Stimulated activated effector memory CD8-positive, alpha-beta T cell treated with anti-CD3 and anti-CD28 coated beads, Interleukin-12 subunit alpha, Interleukin-12 subunit beta, amount 100 ng/mL, for 72 hours (primary cell): ENCODE measurements at regions not wholly inside any gene's neighbourhood (a gene's known extent, or its start where the extent isn't known, plus 50 kb on each side); places are given as distances from the start of the nearest gene placed in this dataset.
"Not testable (repeated sequence)": the region's sequence is repeated elsewhere in the genome, so short reads cannot be mapped to it uniquely, and the experiment has no call there.

ENCODE experiments used
- ATAC-seq: fragments of 150-1000 bp; cut with Tn5 transposase; 2 replicates; pipeline ENCODE4 v1.10.0; 2021
- DNase-seq, 2 donors: peaks; one replicate each; pipeline ENCODE4 v3.0.0; 2021 to 2022; ENCODE audit warnings: low spot score in 2 of 2
- H3K27ac Mint-ChIP-seq: one replicate; pipeline ENCODE4 v1.8.0; 2022; ENCODE audit warnings: mild to moderate bottlenecking, mixed read lengths
- H3K36me3 Mint-ChIP-seq: one replicate; pipeline ENCODE4 v1.8.0; 2022; ENCODE audit warnings: mild to moderate bottlenecking, mixed read lengths
- H3K4me1 Mint-ChIP-seq: one replicate; pipeline ENCODE4 v1.8.0; 2022; ENCODE audit warnings: mixed read lengths
- H3K4me3 Mint-ChIP-seq: one replicate; pipeline ENCODE4 v1.8.0; 2022; ENCODE audit warnings: mild to moderate bottlenecking, mixed read lengths
- H3K9me3 Mint-ChIP-seq: one replicate; pipeline ENCODE4 v1.8.0; 2022; ENCODE audit warnings: mixed read lengths

DNA sequence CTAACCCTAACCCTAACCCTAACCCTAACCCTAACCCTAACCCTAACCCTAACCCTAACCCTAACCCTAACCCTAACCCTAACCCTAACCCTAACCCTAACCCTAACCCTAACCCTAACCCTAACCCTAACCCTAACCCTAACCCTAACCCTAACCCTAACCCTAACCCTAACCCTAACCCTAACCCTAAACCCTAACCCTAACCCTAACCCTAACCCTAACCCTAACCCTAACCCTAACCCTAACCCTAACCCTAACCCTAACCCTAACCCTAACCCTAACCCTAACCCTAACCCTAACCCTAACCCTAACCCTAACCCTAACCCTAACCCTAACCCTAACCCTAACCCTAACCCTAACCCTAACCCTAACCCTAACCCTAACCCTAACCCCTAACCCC, 80.6 kb upstream of the PLEKHG4B start:
- not testable (repeated sequence) for H3K27ac Mint-ChIP-seq, H3K36me3 Mint-ChIP-seq, ATAC-seq, H3K9me3 Mint-ChIP-seq, H3K4me3 Mint-ChIP-seq, H3K4me1 Mint-ChIP-seq
- DNase-seq, result peak; percentile 61 to 88

GRCh38 chr5:11898-12297, 80.1 kb upstream of the PLEKHG4B start:
- Mint-ChIP-seq H3K4me1 (no peaks in the 10 kb centered on the region), H3K4me3 (no peak overlapping the region), H3K9me3 (no peaks in the 10 kb centered on the region), H3K36me3 (no peaks in the 10 kb centered on the region), H3K27ac (no peak overlapping the region)
- DNase-seq (peak in 1 of 2 donors; percentile 52), ATAC-seq (no peak)

- ATAC-seq (no peak), DNase-seq (no peak)
- H3K27ac Mint-ChIP-seq, result no peak overlapping the region
- no peak overlapping the region for H3K4me3 Mint-ChIP-seq
- H3K9me3 Mint-ChIP-seq, result no peaks in the 10 kb centered on the region
- H3K4me1 Mint-ChIP-seq, result no peaks in the 10 kb centered on the region
- no peaks in the 10 kb centered on the region for H3K36me3 Mint-ChIP-seq
Observed at GRCh38 chr5:13234-13633, 78.7 kb upstream of the PLEKHG4B start.

- H3K4me1 Mint-ChIP-seq, DNase-seq, H3K9me3 Mint-ChIP-seq, H3K4me3 Mint-ChIP-seq, H3K27ac Mint-ChIP-seq, ATAC-seq, H3K36me3 Mint-ChIP-seq: not testable (repeated sequence)
Observed at GRCh38 chr5:14676-15075, 77.3 kb upstream of the PLEKHG4B start.

GRCh38 chr5:20276-20675, 71.7 kb upstream of the PLEKHG4B start:
- H3K4me3 Mint-ChIP-seq, H3K9me3 Mint-ChIP-seq, H3K36me3 Mint-ChIP-seq, H3K27ac Mint-ChIP-seq, ATAC-seq, DNase-seq, H3K4me1 Mint-ChIP-seq: not testable (repeated sequence)

GRCh38 chr5:21654-22233, 70.2 kb upstream of the PLEKHG4B start:
- Mint-ChIP-seq H3K36me3 (no peaks in the 10 kb centered on the region), H3K4me1 (no peaks in the 10 kb centered on the region), H3K4me3 (no peak overlapping the region), H3K27ac (no peak overlapping the region), H3K9me3 (no peaks in the 10 kb centered on the region)
- DNase-seq, result no peak
- ATAC-seq, result no peak

- not testable (repeated sequence) for ATAC-seq, H3K27ac Mint-ChIP-seq, H3K9me3 Mint-ChIP-seq, DNase-seq, H3K4me3 Mint-ChIP-seq, H3K36me3 Mint-ChIP-seq, H3K4me1 Mint-ChIP-seq
Observed at GRCh38 chr5:23907-24306, 68.1 kb upstream of the PLEKHG4B start.

DNA sequence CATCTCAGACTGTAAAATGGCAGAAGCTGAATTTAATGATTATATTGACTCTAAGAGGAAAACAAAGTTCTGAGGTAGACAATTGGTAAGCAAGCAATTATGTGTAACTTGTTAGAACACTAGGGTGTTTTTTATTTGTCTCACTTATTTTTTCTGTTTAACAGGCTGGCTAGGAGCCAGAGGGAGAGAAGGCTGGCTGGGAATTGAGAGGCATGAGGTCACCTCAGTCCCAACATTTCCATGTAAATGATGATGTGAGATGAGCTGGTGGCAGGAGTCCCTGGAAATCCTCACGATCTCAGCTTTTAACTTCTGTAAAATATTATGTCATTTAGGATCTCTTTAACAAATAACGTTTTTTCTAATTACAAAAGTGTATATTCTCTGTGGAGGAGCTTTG, 66.9 kb upstream of the PLEKHG4B start:
- not testable (repeated sequence) for DNase-seq, ATAC-seq, H3K27ac Mint-ChIP-seq, H3K9me3 Mint-ChIP-seq, H3K36me3 Mint-ChIP-seq, H3K4me3 Mint-ChIP-seq, H3K4me1 Mint-ChIP-seq

DNA sequence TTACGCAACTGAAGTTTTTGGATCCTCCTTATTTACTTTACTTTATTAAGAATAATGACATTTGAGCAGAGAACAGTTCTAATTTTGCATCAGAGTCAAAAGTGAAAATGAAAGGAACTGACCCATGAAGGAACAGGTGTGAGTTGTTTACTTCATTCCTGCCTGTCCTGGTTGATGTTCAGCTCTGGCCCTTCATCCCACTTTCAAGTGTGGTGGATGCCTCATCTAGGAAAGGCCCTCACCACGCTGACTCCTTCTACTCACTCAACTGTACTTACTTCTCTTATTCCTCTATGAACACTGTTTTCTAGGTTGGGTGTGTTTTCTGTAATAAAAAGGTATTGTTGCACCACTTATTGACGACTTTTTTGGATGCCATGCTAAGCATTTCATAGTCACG, 61.8 kb upstream of the PLEKHG4B start:
- no peak for DNase-seq

DNA sequence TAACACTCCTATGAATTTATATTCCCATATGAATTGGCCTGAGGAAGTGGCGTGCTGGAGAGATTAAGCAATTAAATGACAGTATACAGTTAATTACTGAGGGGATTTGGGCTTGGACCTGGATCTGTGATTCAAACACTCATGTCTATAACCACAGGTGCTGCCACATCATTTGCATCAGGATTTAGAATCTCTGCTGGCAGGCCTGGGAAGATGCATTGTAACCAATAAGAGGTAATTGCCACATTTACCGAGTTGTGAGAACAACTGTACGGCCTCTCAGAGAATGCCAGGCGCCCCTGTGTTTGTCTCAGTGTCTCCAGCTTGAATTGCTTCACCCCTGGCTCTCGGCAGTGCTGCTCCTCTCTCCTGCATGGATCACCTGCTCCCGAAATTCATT, 61.4 kb upstream of the PLEKHG4B start:
- H3K4me1 Mint-ChIP-seq, H3K27ac Mint-ChIP-seq, DNase-seq, H3K4me3 Mint-ChIP-seq, ATAC-seq, H3K36me3 Mint-ChIP-seq, H3K9me3 Mint-ChIP-seq: not testable (repeated sequence)

More for the DNA sequence above, 61.8 kb upstream of the PLEKHG4B start:
- peaks cover 7% of the 10 kb centered on the region for H3K9me3 Mint-ChIP-seq
- H3K27ac Mint-ChIP-seq, result no peak overlapping the region
- H3K4me3 Mint-ChIP-seq, result no peak overlapping the region
- H3K36me3 Mint-ChIP-seq, result no peaks in the 10 kb centered on the region
- no peaks in the 10 kb centered on the region for H3K4me1 Mint-ChIP-seq
- no peak for ATAC-seq

DNA sequence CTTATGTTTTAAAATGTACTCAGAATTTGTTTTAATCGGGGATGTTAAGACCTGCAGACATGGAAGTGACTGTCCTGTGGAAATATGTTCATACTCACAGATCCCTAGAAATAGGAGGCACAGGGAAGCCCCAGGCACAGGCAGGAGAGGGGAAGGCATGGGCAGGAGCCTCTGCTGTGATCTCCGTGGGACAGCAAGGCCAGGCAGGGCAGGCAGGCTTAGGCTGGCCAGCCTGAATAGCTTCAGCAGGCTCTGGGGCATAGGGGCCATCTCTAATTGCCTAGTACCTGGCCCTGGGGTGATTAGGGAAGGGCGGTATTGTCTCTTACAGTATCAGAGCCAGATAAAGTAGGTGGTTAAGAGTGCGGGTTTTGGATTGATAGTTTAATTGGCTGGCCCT, 59.8 kb upstream of the PLEKHG4B start:
- Mint-ChIP-seq H3K4me1 (no peaks in the 10 kb centered on the region), H3K9me3 (peaks cover 7% of the 10 kb centered on the region), H3K36me3 (no peaks in the 10 kb centered on the region), H3K27ac (no peak overlapping the region), H3K4me3 (no peak overlapping the region)
- no peak for DNase-seq
- no peak for ATAC-seq

GRCh38 chr5:35521-35920, 56.4 kb upstream of the PLEKHG4B start:
- H3K4me1 Mint-ChIP-seq, H3K9me3 Mint-ChIP-seq, DNase-seq, H3K27ac Mint-ChIP-seq, ATAC-seq, H3K4me3 Mint-ChIP-seq, H3K36me3 Mint-ChIP-seq: not testable (repeated sequence)

DNA sequence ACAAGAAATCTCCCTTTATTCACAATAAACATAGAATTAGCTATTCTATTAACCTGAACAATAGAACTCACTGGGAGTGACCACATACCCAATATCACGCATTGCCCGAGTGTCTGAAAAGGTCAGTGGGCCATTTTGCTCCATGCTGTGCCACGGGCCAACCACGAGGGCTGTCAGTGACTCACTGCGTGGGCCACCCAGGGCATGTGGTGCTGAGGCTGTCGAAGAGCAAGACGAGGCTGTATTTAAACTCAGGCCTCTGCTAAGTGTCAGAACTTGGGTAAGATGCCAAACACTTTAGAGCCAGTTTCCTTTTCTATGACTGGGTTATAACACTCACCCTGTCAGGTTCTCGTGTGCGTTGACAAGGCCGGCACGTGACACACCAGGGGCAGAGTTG, 54.8 kb upstream of the PLEKHG4B start:
- not testable (repeated sequence) for DNase-seq, H3K4me3 Mint-ChIP-seq, H3K4me1 Mint-ChIP-seq, H3K9me3 Mint-ChIP-seq, H3K36me3 Mint-ChIP-seq, H3K27ac Mint-ChIP-seq
- ATAC-seq, result peak; percentile 74

GRCh38 chr5:39979-40583, 51.9 kb upstream of the PLEKHG4B start:
- no peaks in the 10 kb centered on the region for H3K9me3 Mint-ChIP-seq
- no peak overlapping the region for H3K27ac Mint-ChIP-seq
- no peak for ATAC-seq
- no peak for DNase-seq
- no peak overlapping the region for H3K4me3 Mint-ChIP-seq
- H3K4me1 Mint-ChIP-seq, result no peaks in the 10 kb centered on the region
- H3K36me3 Mint-ChIP-seq, result no peaks in the 10 kb centered on the region
